Endodermal cell (in vitro differentiated cells): ENCODE measurements at regions not wholly inside any gene's neighbourhood (a gene's known extent, or its start where the extent isn't known, plus 50 kb on each side); places are given as distances from the start of the nearest gene placed in this dataset.

Source experiments
- DNase-seq: peaks from one replicate; pipeline ENCODE4 v3.0.0-alpha.2; 2017
- H3K27ac ChIP-seq: 2 replicates; pipeline ENCODE4 v1.5.1; 2013; ENCODE audit warnings: mild to moderate bottlenecking, low read depth, low read length, moderate library complexity
- H3K27me3 ChIP-seq: 2 replicates; pipeline ENCODE4 v1.6.1; 2013; ENCODE audit warnings: mild to moderate bottlenecking, low read length, moderate library complexity; ENCODE audit not compliant: insufficient read depth, control insufficient read depth, poor library complexity, severe bottlenecking
- H3K36me3 ChIP-seq: 2 replicates; pipeline ENCODE4 v1.7.0; 2013; ENCODE audit warnings: mild to moderate bottlenecking, low read length, moderate library complexity; ENCODE audit not compliant: control insufficient read depth, insufficient read depth
- H3K4me1 ChIP-seq: one replicate; pipeline ENCODE4 v1.7.0; 2013; ENCODE audit warnings: low read length; ENCODE audit not compliant: control insufficient read depth, insufficient read depth
- H3K4me3 ChIP-seq: 2 replicates; pipeline ENCODE4 v1.5.1; 2013; ENCODE audit warnings: mild to moderate bottlenecking, low read length, moderate library complexity
- H3K9ac ChIP-seq: 2 replicates; pipeline ENCODE4 v1.6.1; 2013; ENCODE audit warnings: mild to moderate bottlenecking, low read length, moderate library complexity; ENCODE audit not compliant: poor library complexity, severe bottlenecking; ENCODE audit errors: extremely low read depth
- H3K9me3 ChIP-seq: 2 replicates; pipeline ENCODE4 v1.6.1; 2013; ENCODE audit warnings: mild to moderate bottlenecking, low read length, moderate library complexity; ENCODE audit not compliant: control insufficient read depth
- H3K27ac Mint-ChIP-seq: 2 replicates; pipeline ENCODE4 v1.8.0; 2020; ENCODE audit warnings: mixed read lengths
- H3K27me3 Mint-ChIP-seq: 2 replicates; pipeline ENCODE4 v1.8.0; 2021; ENCODE audit warnings: mild to moderate bottlenecking, mixed read lengths; ENCODE audit not compliant: insufficient read depth
- H3K36me3 Mint-ChIP-seq: 2 replicates; pipeline ENCODE4 v1.8.0; 2020; ENCODE audit warnings: low read depth, mixed read lengths
- H3K4me1 Mint-ChIP-seq: 2 replicates; pipeline ENCODE4 v1.8.0; 2020; ENCODE audit warnings: mixed read lengths
- H3K4me3 Mint-ChIP-seq: 2 replicates; pipeline ENCODE4 v1.8.0; 2020; ENCODE audit warnings: mild to moderate bottlenecking, moderate library complexity, mixed read lengths
- H3K9me3 Mint-ChIP-seq: 2 replicates; pipeline ENCODE4 v1.8.0; 2020; ENCODE audit warnings: mild to moderate bottlenecking, mixed read lengths
- CTCF ChIP-seq: fragments of 200-600 bp; sonication (generic); conservative IDR thresholded peaks from 2 replicates; pipeline ENCODE4 v1.5.0; 2021; ENCODE audit warnings: antibody characterized with exemption, mild to moderate bottlenecking
- WGBS, 2 experiments: methylation state at CpG; one replicate each; pipeline versions ENCODE4 v1.1.5 to v1.1.7; 2013; ENCODE audit warnings: missing lambda C conversion rate in 2 of 2, mixed read lengths in 1 of 2; ENCODE audit not compliant: insufficient coverage in 1 of 2, insufficient read length in 1 of 2; 5-methylcytosine and 5-hydroxymethylcytosine counted together

GRCh38 chr15:99482993-99483392 is 82.8 kb upstream of the MEF2A start:
- Mint-ChIP-seq H3K27me3 (peaks cover 7% of the 10 kb centered on the region), H3K4me1 (peaks cover 16% of the 10 kb centered on the region), H3K4me3 (no peak overlapping the region), H3K27ac (no peak overlapping the region), H3K36me3 (no peaks in the 10 kb centered on the region), H3K9me3 (no peaks in the 10 kb centered on the region)
- no peak overlapping the region for H3K4me3 ChIP-seq
- WGBS, 2 experiments: 90 to 92% methylated on average over 2 to 4 of the region's 4 CpGs
- H3K27ac ChIP-seq: no peak overlapping the region
- no peaks in the 10 kb centered on the region for H3K36me3 ChIP-seq
- DNase-seq: no peak
- H3K4me1 ChIP-seq: peaks cover 3% of the 10 kb centered on the region
- TF ChIP-seq CTCF: no peak
- H3K9ac ChIP-seq: no peak overlapping the region
- no peaks in the 10 kb centered on the region for H3K9me3 ChIP-seq
- H3K27me3 ChIP-seq: no peaks in the 10 kb centered on the region

- TF ChIP-seq CTCF: no peak
- peaks cover 3% of the 10 kb centered on the region for H3K4me1 ChIP-seq
- Mint-ChIP-seq H3K4me3 (peak overlapping the region; percentile 47), H3K4me1 (peaks cover 16% of the 10 kb centered on the region), H3K9me3 (no peaks in the 10 kb centered on the region), H3K27ac (no peak overlapping the region), H3K36me3 (no peaks in the 10 kb centered on the region), H3K27me3 (peaks cover 12% of the 10 kb centered on the region)
- WGBS, 2 experiments: 71 to 76% methylated on average over 10 to 11 of the region's 11 CpGs
- H3K9ac ChIP-seq: no peak overlapping the region
- peak overlapping the region; percentile 11 for H3K4me3 ChIP-seq
- H3K9me3 ChIP-seq: no peaks in the 10 kb centered on the region
- H3K27ac ChIP-seq: no peak overlapping the region
- H3K36me3 ChIP-seq: no peaks in the 10 kb centered on the region
- H3K27me3 ChIP-seq: no peaks in the 10 kb centered on the region
- peak; percentile 66 for DNase-seq
These were observed 80.4 kb upstream of the MEF2A start for GRCh38 chr15:99485153-99485961.

GRCh38 chr15:99485992-99486370 is 79.8 kb upstream of the MEF2A start:
- no peaks in the 10 kb centered on the region for H3K36me3 ChIP-seq
- peak overlapping the region; percentile 11 for H3K4me3 ChIP-seq
- H3K4me1 ChIP-seq: peaks cover 3% of the 10 kb centered on the region
- H3K27ac ChIP-seq: no peak overlapping the region
- peaks cover 12% of the 10 kb centered on the region for H3K27me3 Mint-ChIP-seq
- TF ChIP-seq CTCF: no peak
- no peak overlapping the region for H3K9ac ChIP-seq
- no peaks in the 10 kb centered on the region for H3K27me3 ChIP-seq
- 46 to 47% methylated on average over 9 of the region's 9 CpGs for WGBS, 2 experiments
- H3K36me3 Mint-ChIP-seq: no peaks in the 10 kb centered on the region
- H3K4me3 Mint-ChIP-seq: peak overlapping the region; percentile 47
- no peak for DNase-seq
- no peaks in the 10 kb centered on the region for H3K9me3 Mint-ChIP-seq
- no peaks in the 10 kb centered on the region for H3K9me3 ChIP-seq
- H3K4me1 Mint-ChIP-seq: peaks cover 16% of the 10 kb centered on the region
- H3K27ac Mint-ChIP-seq: no peak overlapping the region
